SK-N-SH (cell line): ENCODE measurements at regions not wholly inside any gene's neighbourhood (a gene's known extent, or its start where the extent isn't known, plus 50 kb on each side); places are given as distances from the start of the nearest gene placed in this dataset.

Experiments
- CTCF ChIA-PET: fragments of 300-600, 350-600 bp; formaldehyde crosslinking; extraction: SDS; loops from one replicate; lab custom pipeline; 2021; lab: Yijun Ruan, JAX
- POLR2A ChIA-PET: fragments of 350-600 bp; sonication (Branson Sonifier 250); formaldehyde crosslinking; extraction: SDS; loops from one replicate; lab custom pipeline; 2020; ENCODE audit warnings: antibody characterized with exemption, inconsistent platforms; lab: Yijun Ruan, JAX
- DNase-seq: peaks from one replicate; pipeline ENCODE4 v3.0.0; 2012
- H2AFZ ChIP-seq: fragments of 200-600 bp; sonication (generic); 2 replicates; pipeline ENCODE4 v1.8.1; 2016; ENCODE audit warnings: antibody characterized with exemption, mild to moderate bottlenecking, low read depth
- H3F3A ChIP-seq: fragments of 200-600 bp; sonication (generic); replicated peaks from 2 replicates; pipeline ENCODE3; 2016; ENCODE audit warnings: antibody characterized with exemption, mild to moderate bottlenecking; ENCODE audit not compliant: insufficient read depth
- H3K27ac ChIP-seq, 2 experiments: fragments of 200-500 bp in 1 of 2; fragments of 200-600 bp in 1 of 2; sonication (Bioruptor generic) in 1 of 2; sonication (generic), shearing (Covaris generic) in 1 of 2; 2 replicates each; pipeline versions ENCODE4 v1.5.1 to v1.6.1; 2014 to 2016; ENCODE audit warnings: low read depth in 2 of 2, inconsistent platforms in 1 of 2, low read length in 1 of 2, mild to moderate bottlenecking in 1 of 2, mixed read lengths in 1 of 2
- H3K27me3 ChIP-seq: fragments of 200-600 bp; sonication (generic), shearing (Covaris generic); 2 replicates; pipeline ENCODE4 v1.6.1; 2016; ENCODE audit warnings: mixed run types; ENCODE audit not compliant: insufficient read depth
- H3K36me3 ChIP-seq, 2 experiments: fragments of 200-500 bp in 1 of 2; fragments of 200-600 bp in 1 of 2; sonication (Bioruptor generic) in 1 of 2; sonication (generic) in 1 of 2; replicated peaks in 1 of 2; 2 replicates each; pipeline versions ENCODE3 to v1.5.1; 2014 to 2016; ENCODE audit warnings: low read length in 1 of 2, mild to moderate bottlenecking in 1 of 2; ENCODE audit not compliant: insufficient read depth in 2 of 2, control insufficient read depth in 1 of 2
- H3K4me1 ChIP-seq, 2 experiments: fragments of 200-500 bp in 1 of 2; fragments of 200-600 bp in 1 of 2; sonication (Bioruptor generic) in 1 of 2; sonication (generic), shearing (Covaris generic) in 1 of 2; 2 replicates each; pipeline versions ENCODE4 v1.5.1 to v1.6.1; 2014 to 2016; ENCODE audit warnings: low read depth in 1 of 2, low read length in 1 of 2, mixed run types in 1 of 2; ENCODE audit not compliant: insufficient read depth in 2 of 2, control insufficient read depth in 1 of 2
- H3K4me2 ChIP-seq: fragments of 200-600 bp; sonication (generic), shearing (Covaris generic); 2 replicates; pipeline ENCODE4 v1.6.1; 2017; ENCODE audit warnings: mixed run types
- H3K4me3 ChIP-seq, 2 experiments: fragments of 200-500 bp in 1 of 2; fragments of 200-600 bp in 1 of 2; sonication (Bioruptor generic) in 1 of 2; sonication (generic), shearing (Covaris generic) in 1 of 2; 2 replicates each; pipeline versions ENCODE4 v1.5.1 to v1.8.1; 2014 to 2016; ENCODE audit warnings: low read depth in 2 of 2, inconsistent platforms in 1 of 2, low read length in 1 of 2, mild to moderate bottlenecking in 1 of 2, mixed read lengths in 1 of 2, moderate library complexity in 1 of 2
- H3K79me2 ChIP-seq: fragments of 200-600 bp; sonication (generic); 2 replicates; pipeline ENCODE4 v1.8.1; 2017; ENCODE audit warnings: mild to moderate bottlenecking; ENCODE audit not compliant: insufficient read depth
- H3K9ac ChIP-seq: fragments of 200-600 bp; sonication (generic); 2 replicates; pipeline ENCODE4 v1.6.1; 2017; ENCODE audit warnings: mixed run types
- H3K9me2 ChIP-seq: fragments of 200-600 bp; sonication (generic); 2 replicates; pipeline ENCODE4 v1.6.1; 2017; ENCODE audit warnings: mixed run types
- H3K9me3 ChIP-seq: fragments of 200-600 bp; sonication (generic); 2 replicates; pipeline ENCODE4 v1.6.1; 2017; ENCODE audit warnings: mixed run types, mild to moderate bottlenecking, moderate library complexity
- H4K20me1 ChIP-seq: fragments of 200-600 bp; sonication (generic); 2 replicates; pipeline ENCODE4 v1.6.1; 2017; ENCODE audit warnings: mild to moderate bottlenecking, mixed run types; ENCODE audit not compliant: insufficient read depth
- CTCF ChIP-seq: fragments of 200-600 bp; sonication (generic); IDR thresholded peaks from 2 replicates; pipeline ENCODE4 v1.6.1; 2017; ENCODE audit warnings: antibody characterized with exemption, mild to moderate bottlenecking, moderate library complexity
- ELF1 ChIP-seq: IDR thresholded peaks from 2 replicates; pipeline ENCODE4 v1.4.0; 2012
- EP300 ChIP-seq, 2 experiments: IDR thresholded peaks; 2 replicates each; pipeline versions ENCODE4 v1.4.0 to v1.6.1; 2012; ENCODE audit warnings: borderline replicate concordance in 1 of 2, low read depth in 1 of 2, low read length in 1 of 2
- EZH2phosphoT487 ChIP-seq: fragments of 200-600 bp; sonication (generic); IDR thresholded peaks from 2 replicates; pipeline ENCODE4 v1.6.1; 2017; ENCODE audit warnings: low read depth, mixed run types, mild to moderate bottlenecking, antibody characterized with exemption, moderate library complexity, borderline replicate concordance
- FOXJ3 ChIP-seq: sonication (generic); formaldehyde crosslinking; IDR thresholded peaks from 2 replicates; pipeline ENCODE4 v1.5.1; 2020; ENCODE audit warnings: mild to moderate bottlenecking, missing genetic modification reagents
- GATA2 ChIP-seq: sonication (generic); formaldehyde crosslinking; IDR thresholded peaks from 2 replicates; pipeline ENCODE4 v1.5.0; 2020; ENCODE audit warnings: mild to moderate bottlenecking, missing genetic modification reagents
- MXI1 ChIP-seq: IDR thresholded peaks from 2 replicates; pipeline ENCODE4 v1.6.1; 2012; ENCODE audit warnings: mild to moderate bottlenecking, low read depth, low read length, improper control_type of control experiment
- NRF1 ChIP-seq: IDR thresholded peaks from 2 replicates; pipeline ENCODE4 v1.6.1; 2012; ENCODE audit warnings: low read depth, mild to moderate bottlenecking, low read length
- PBX3 ChIP-seq: IDR thresholded peaks from 2 replicates; pipeline ENCODE4; 2012
- RAD21 ChIP-seq: IDR thresholded peaks from 2 replicates; pipeline ENCODE4 v1.6.1; 2012; ENCODE audit warnings: mild to moderate bottlenecking, low read length
- USF2 ChIP-seq: fragments of 150-350 bp; IDR thresholded peaks from 2 replicates; pipeline ENCODE4 v1.6.1; 2017; ENCODE audit warnings: antibody characterized with exemption, low read length, low read depth, borderline replicate concordance
- ZBTB33 ChIP-seq: IDR thresholded peaks from 2 replicates; pipeline ENCODE4 v1.4.0; 2012; ENCODE audit warnings: low read depth, borderline replicate concordance

- TF ChIP-seq ZBTB33, result no peak
- no peak for TF ChIP-seq RAD21
- TF ChIP-seq NRF1, result no peak
Measured at GRCh38 chr3:73203633-73204032, 142.2 kb downstream of the EBLN2 start (continued).

- Histone ChIP-seq H3F3A (no peaks in the 10 kb centered on the region), H3K9me2 (no peaks in the 10 kb centered on the region), H3K36me3 (no peaks in the 10 kb centered on the region), H4K20me1 (no peaks in the 10 kb centered on the region), H2AFZ (no peak overlapping the region), H3K4me3 (no peak overlapping the region), H3K9ac (no peak overlapping the region), H3K27ac (no peak overlapping the region), H3K4me2 (no peak overlapping the region), H3K79me2 (no peaks in the 10 kb centered on the region), H3K9me3 (no peaks in the 10 kb centered on the region), H3K4me1 (peaks cover 0 to 19% of the 10 kb centered on the region in 2 experiments; a peak in 2 of 4 replicates), H3K27me3 (no peaks in the 10 kb centered on the region)
- CTCF ChIA-PET, result interaction anchor here (0.6 to 1.2 kb wide), 4 partner anchors 9 to 368 kb away, joined by 3 to 6 read pairs (median 3); no protein-coding TSS in a partner anchor
- TF ChIP-seq FOXJ3 (CRISPR knock-in tag) (no peak), EZH2phosphoT487 (no peak), EP300 (IDR thresholded peaks at IDR 0.05; ENCODE audit: borderline replicate concordance in 1 of 2, low read depth in 1 of 2, low read length in 1 of 2) (no peak), ELF1 (no peak), GATA2 (CRISPR knock-in tag) (no peak), USF2 (no peak), CTCF (no peak), MXI1 (no peak), PBX3 (no peak)
- DNase-seq, result no peak
- POLR2A ChIA-PET, result no interaction called here
Measured at GRCh38 chr3:73204841-73205240, 143.4 kb downstream of the EBLN2 start.
